ENCODE measurements at regions not wholly inside any gene's neighbourhood (a gene's known extent, or its start where the extent isn't known, plus 50 kb on each side); places are given as distances from the start of the nearest gene placed in this dataset.
A peak's percentile ranks its signal among the peaks of the same experiment; 100 is the strongest.

GRCh38 chr1:75668813-75669212 lies 55.7 kb upstream of the ACADM start:
- no peak for DNase-seq (ENCODE audit: low read depth)

GRCh38 chr1:75671708-75672107 lies 52.8 kb upstream of the ACADM start:
- no peak for DNase-seq (ENCODE audit: low read depth)

GRCh38 chr1:75672108-75672507 lies 52.4 kb upstream of the ACADM start:
- no peak for DNase-seq (ENCODE audit: low read depth)

- peak; percentile 71 for DNase-seq (ENCODE audit: low read depth)
Observed at GRCh38 chr1:75672528-75673393, 51.7 kb upstream of the ACADM start.

- DNase-seq (ENCODE audit: low read depth): no peak
Observed at GRCh38 chr1:75673399-75673798, 51.1 kb upstream of the ACADM start.

DNA sequence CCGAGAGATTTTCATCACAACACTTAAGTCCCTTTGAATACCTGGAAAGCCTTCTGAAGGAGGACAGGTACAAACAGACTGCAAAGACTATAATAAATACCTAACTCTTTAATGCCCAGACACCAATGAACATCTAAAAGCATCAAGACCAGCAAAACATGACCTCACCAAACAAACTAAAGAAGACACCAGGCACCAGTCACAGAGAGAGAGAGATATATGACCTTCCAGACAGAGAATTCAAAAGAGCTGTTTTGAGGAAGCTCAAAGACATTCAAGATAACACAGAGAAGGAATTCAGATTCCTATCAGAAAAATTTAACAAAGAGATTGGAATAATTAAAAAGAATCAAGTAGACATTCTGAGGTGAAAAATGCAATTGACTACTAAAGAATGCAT lies 50.6 kb upstream of the ACADM start:
- DNase-seq (ENCODE audit: low read depth): no peak
